KBM-7 (cell line): ENCODE measurements at regions not wholly inside any gene's neighbourhood (a gene's known extent, or its start where the extent isn't known, plus 50 kb on each side); places are given as distances from the start of the nearest gene placed in this dataset.

Source experiments
- DNase-seq: peaks from one replicate; pipeline ENCODE4 v3.0.0-alpha.2; 2015
- in situ Hi-C: fragments of 300-500 bp; cut with MboI; formaldehyde crosslinking; loops from 2 replicates; pipeline ENCODE4 v1.14.3; 2020; ENCODE audit warnings: low sequenced_read_pairs, low pct_unique_long_range_greater_than_20kb, mixed read lengths

DNA sequence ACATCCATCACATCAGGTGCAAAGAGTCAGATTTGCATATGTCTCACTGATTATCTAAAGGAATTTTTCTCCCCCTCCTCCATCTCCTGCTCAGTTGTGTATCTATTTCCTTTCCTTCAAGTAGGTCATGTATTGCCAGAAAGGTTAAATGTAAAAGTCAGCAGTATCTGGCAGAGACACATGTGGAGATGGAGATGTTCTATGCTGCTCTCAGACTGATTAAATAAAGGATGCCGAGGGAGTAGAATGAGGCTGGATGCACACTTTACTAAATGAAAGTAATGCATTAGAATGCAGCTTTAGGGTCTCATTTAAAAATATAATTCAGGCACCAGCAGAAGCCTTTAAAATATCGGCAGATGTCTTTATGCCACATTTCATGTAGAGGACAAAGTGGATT lies 555.3 kb downstream of the RNF144A start:
- DNase-seq: no peak
- in situ Hi-C loops: no loop called here

DNA sequence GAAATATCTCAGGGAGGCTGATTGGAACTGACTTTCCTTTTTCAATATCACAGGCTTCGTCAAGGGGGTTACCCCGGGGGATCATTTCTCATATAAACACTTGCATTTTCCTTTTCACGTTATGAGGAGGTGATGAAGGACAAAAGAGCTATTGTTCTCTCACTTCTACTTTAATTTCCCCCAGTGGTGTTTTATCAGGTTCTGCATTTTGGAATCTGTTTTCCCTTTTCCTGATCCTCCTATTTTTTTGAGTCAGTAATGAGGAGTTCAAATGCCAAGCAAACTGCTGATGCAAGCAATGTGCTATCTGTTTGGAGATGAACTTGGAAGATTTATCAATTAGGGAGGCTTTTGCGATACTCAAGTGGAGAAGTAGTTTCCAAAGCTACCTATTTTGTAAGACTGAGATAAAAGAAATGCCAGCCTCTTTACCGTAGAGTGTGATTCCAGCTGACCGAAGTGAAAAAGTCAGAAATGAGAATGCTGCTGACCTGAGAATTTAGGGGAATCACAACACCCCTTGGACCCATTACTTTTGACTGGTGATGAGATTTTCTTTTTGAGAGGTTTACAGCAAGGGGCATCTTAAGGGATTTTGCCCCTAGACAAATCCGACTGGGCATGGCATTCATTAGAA lies 556.0 kb downstream of the RNF144A start:
- in situ Hi-C loops: no loop called here
- DNase-seq: no peak

DNA sequence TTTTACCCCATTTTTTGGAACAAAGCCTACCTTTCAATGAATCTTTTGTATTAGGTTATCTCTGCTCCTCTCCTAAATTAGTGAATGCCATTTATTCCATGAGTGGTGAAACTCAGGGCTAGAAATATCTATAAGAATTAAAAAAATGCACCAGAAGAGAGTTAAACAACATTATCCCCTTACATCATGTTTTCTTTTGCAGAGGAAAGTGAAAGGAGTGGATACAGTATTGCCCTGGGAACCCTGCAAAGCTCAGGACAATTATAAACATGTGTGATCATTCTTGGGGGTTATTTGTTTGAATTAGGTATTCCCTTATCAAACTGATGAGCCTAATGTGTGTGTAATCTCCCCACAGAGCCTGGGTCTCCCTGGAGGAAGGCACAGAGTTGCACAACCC lies 559.2 kb downstream of the RNF144A start:
- no peak for DNase-seq
- in situ Hi-C loops: no loop called here

- DNase-seq: no peak
- in situ Hi-C loops: no loop called here
These were observed 562.4 kb downstream of the RNF144A start for GRCh38 chr2:7479603-7480002.

GRCh38 chr2:7480431-7480830 lies 563.2 kb downstream of the RNF144A start:
- in situ Hi-C loops: no loop called here
- no peak for DNase-seq

DNA sequence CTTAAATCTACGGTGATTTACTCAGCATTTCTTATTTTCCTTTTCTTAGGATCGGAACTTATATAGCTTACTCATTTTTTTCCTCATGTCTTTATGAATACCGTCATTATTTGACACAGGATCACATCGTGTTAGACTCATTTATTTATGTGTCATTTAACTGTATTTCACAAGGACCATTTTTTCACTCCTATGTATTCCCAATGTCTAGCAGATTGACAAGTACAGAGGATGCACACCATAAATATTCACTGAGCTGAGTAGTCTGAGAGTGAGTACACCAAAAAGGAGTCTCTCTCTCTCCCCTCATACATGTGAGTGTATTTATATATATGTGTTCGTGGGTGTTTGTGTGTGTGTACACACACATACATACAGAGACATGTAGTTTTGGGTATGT lies 573.5 kb downstream of the RNF144A start:
- DNase-seq: no peak
- in situ Hi-C loops: no loop called here

DNA sequence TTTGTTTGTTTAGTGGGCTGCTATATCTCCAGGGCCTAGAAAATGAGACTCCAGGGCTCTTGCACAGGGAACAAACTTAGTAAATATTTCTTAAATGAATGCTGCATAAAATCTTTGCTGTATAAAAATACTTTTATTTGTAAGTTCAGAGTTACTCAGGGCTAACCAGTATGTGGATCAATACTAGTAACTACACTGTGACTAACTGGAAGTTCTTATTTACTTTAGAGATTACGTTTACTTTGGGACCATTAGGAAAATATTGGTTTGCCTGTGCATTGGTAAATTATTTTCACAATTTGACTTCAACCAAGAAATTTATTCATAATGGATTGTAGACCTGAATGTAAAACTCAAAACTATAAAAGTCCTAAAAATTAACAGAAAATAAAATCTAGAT lies 575.5 kb downstream of the RNF144A start:
- no peak for DNase-seq
- in situ Hi-C loops: no loop called here

DNA sequence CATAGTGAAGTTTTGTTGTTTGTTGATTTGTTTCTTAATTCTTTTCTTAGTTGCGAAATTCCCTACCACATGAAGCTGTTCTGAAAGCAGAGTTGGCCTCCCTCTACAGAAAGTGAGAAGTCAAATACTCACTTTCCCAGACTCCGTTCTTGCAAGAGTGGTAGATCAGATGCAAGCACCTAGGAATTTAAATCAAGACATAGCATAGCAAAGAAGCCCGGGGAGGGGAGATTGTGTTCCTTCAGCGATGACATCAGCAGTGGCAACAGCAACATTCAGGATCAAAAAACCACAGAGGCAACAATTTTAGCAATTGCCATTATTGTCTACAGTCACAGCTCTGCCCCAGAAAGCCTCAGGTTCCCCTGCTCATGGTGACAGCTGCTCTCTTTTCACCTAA lies 580.0 kb downstream of the RNF144A start:
- no peak for DNase-seq
- in situ Hi-C loops: no loop called here

- in situ Hi-C loops: no loop called here
- no peak for DNase-seq
These were observed 581.8 kb downstream of the RNF144A start for GRCh38 chr2:7499018-7499417.

- DNase-seq: no peak
- in situ Hi-C loops: no loop called here
These were observed 585.1 kb downstream of the RNF144A start for GRCh38 chr2:7502336-7502735.

- in situ Hi-C loops: no loop called here
- no peak for DNase-seq
These were observed 591.2 kb downstream of the RNF144A start for GRCh38 chr2:7508296-7508943.

GRCh38 chr2:7510353-7510752 lies 593.1 kb downstream of the RNF144A start:
- in situ Hi-C loops: no loop called here

GRCh38 chr2:7513834-7514233 lies 596.6 kb downstream of the RNF144A start:
- in situ Hi-C loops: no loop called here

More at GRCh38 chr2:7510353-7510752, 593.1 kb downstream of the RNF144A start:
- DNase-seq: no peak

DNA sequence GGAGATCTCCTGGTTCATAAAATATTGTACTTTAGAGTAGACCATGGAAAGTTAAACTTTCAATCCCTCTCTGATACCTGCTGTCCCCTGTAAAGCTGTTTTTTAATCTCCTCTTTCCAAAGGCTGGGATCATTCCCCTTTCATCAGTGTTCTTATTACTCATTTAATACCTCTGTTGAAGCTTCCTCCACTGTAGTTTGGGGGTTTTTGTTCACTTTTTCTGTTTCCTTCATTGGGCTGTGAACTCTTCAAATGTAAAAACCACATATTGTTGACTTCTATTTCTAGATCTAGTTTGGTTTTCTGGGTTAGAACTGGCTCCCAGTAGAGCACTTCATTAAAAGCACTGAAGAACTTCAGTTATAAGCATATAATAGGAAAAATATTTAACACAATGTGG lies 598.1 kb downstream of the RNF144A start:
- DNase-seq: no peak
- in situ Hi-C loops: no loop called here

More at GRCh38 chr2:7513834-7514233, 596.6 kb downstream of the RNF144A start:
- DNase-seq: no peak

GRCh38 chr2:7516484-7517063 lies 599.4 kb downstream of the RNF144A start:
- in situ Hi-C loops: no loop called here
- no peak for DNase-seq

DNA sequence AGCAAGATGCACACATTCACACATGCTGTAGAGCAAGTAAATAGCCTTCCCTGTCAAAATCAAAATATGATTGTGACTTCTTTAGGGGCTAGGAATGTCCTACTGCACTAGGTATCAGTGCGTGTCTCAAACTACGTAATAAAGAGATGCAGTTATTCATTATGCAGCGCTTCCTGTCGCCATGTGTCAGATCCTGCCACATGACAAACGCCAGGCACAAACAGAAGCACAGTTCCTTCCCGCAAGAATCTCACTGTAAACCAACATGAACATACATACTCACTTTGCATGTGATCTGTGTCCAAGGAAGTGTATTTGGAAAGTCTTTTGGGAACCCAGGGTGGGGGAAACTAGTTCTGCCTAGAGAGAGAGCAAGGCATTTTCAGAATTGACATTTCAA lies 599.9 kb downstream of the RNF144A start:
- DNase-seq: no peak
- in situ Hi-C loops: no loop called here

- DNase-seq: no peak
- in situ Hi-C loops: no loop called here
These were observed 600.6 kb downstream of the RNF144A start for GRCh38 chr2:7517851-7518250.

GRCh38 chr2:7523481-7524120 lies 606.4 kb downstream of the RNF144A start:
- in situ Hi-C loops: no loop called here
- no peak for DNase-seq

- in situ Hi-C loops: no loop called here
- no peak for DNase-seq
These were observed 607.0 kb downstream of the RNF144A start for GRCh38 chr2:7524195-7524594.

DNA sequence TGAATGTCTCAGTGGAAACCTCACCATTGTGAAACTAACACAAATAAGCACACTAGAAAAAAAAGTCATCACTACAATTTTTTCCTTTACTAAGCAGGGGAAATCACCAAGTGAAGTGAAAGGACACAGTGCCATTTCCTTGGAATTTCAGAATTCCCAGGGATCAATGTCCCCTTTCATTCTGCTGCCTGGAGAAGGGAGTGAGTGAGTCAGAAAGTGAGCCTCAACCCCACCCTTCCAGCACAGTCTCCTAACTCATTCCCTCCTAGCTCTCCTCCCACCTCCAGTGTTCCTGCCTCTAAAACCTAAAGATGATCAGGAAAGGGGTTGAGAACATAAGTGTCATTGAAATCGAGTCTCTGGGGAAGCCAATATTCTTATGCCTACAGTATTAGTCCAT lies 608.5 kb downstream of the RNF144A start:
- in situ Hi-C loops: no loop called here
- DNase-seq: no peak
